GM12878 (cell line): ENCODE measurements at regions not wholly inside any gene's neighbourhood (a gene's known extent, or its start where the extent isn't known, plus 50 kb on each side); places are given as distances from the start of the nearest gene placed in this dataset.

Experiments used
- ATAC-seq: fragments of 200-7000 bp; cut with Tn5 transposase; 3 replicates; pipeline ENCODE4 v1.9.1; 2020; ENCODE audit warnings: mild to moderate bottlenecking, moderate library complexity
- BruUV-seq: library from RNA; stranded (reverse); fragments of 400-500 nt; replicated peaks from 2 replicates; lab custom pipeline; 2021; lab: Mats Ljungman, UMichigan
- CTCF ChIA-PET: fragments of 300-600 bp; sonication (Branson Sonifier 250); formaldehyde crosslinking; extraction: SDS; loops from one replicate; lab custom pipeline; 2021; ENCODE audit warnings: inconsistent platforms; lab: Yijun Ruan, JAX
- POLR2A ChIA-PET: fragments of 350-600 bp; formaldehyde crosslinking; extraction: SDS; loops from one replicate; lab custom pipeline; 2021; ENCODE audit warnings: inconsistent platforms; lab: Charles Lee
- RAD21 ChIA-PET: fragments of 300-600 bp; sonication (Branson Sonifier 250); formaldehyde crosslinking; loops from one replicate; lab custom pipeline; 2023; ENCODE audit warnings: antibody characterized with exemption; ENCODE audit not compliant: unreplicated experiment; lab: Charles Lee
- SMC1A ChIA-PET: fragments of 300-600 bp; sonication (Branson Sonifier 250); formaldehyde crosslinking; loops from one replicate; lab custom pipeline; 2023; ENCODE audit not compliant: unreplicated experiment, uncharacterized antibody; lab: Charles Lee
- DNase-seq: peaks from one replicate; pipeline ENCODE4 v3.0.0-alpha.2; 2011; ENCODE audit warnings: low read depth, low spot score
- FAIRE-seq: peaks from 3 replicates; lab custom pipeline; 2011; peaks lifted over from hg19 to GRCh38; lab: Jason Lieb, UNC
- H2AFZ ChIP-seq: 2 replicates; pipeline ENCODE4 v1.6.0; 2011; ENCODE audit warnings: low read depth, low read length, control low read depth; ENCODE audit not compliant: control insufficient read depth
- H3K27ac ChIP-seq: 2 replicates; pipeline ENCODE4 v1.5.1; 2011; ENCODE audit warnings: control low read depth; ENCODE audit not compliant: control insufficient read depth, insufficient read depth
- H3K27me3 ChIP-seq, 2 experiments: replicated peaks in 1 of 2; 2 replicates each; pipeline versions ENCODE4 v1.6.0 to v1.6.1; 2011; ENCODE audit warnings: low read length in 1 of 2; ENCODE audit not compliant: control insufficient read depth in 2 of 2, insufficient read depth in 2 of 2
- H3K36me3 ChIP-seq, 2 experiments: 2 replicates each; pipeline ENCODE4 v1.5.1; 2011; ENCODE audit warnings: low read length in 1 of 2; ENCODE audit not compliant: control insufficient read depth in 2 of 2, insufficient read depth in 2 of 2
- H3K4me1 ChIP-seq: 2 replicates; pipeline ENCODE4 v1.6.1; 2011; ENCODE audit warnings: mild to moderate bottlenecking, low read length, moderate library complexity, mixed read lengths; ENCODE audit not compliant: control insufficient read depth, insufficient read depth
- H3K4me2 ChIP-seq: 2 replicates; pipeline ENCODE4 v1.6.0; 2011; ENCODE audit warnings: control low read depth; ENCODE audit not compliant: control insufficient read depth, insufficient read depth
- H3K4me3 ChIP-seq: fragments of 200-600 bp; sonication (generic); 2 replicates; pipeline ENCODE4 v1.5.1; 2016
- H3K79me2 ChIP-seq: 2 replicates; pipeline ENCODE4 v1.6.0; 2011; ENCODE audit warnings: low read length; ENCODE audit not compliant: control insufficient read depth, insufficient read depth
- H3K9ac ChIP-seq: 2 replicates; pipeline ENCODE4 v1.8.0; 2011; ENCODE audit warnings: low read length, control low read depth, mixed read lengths; ENCODE audit not compliant: control insufficient read depth, insufficient read depth
- H3K9me3 ChIP-seq: replicated peaks from 3 replicates; pipeline ENCODE4 v1.5.1; 2011; ENCODE audit warnings: mild to moderate bottlenecking, low read length; ENCODE audit not compliant: control insufficient read depth, insufficient read depth
- H4K20me1 ChIP-seq: 2 replicates; pipeline ENCODE4 v1.6.0; 2011; ENCODE audit not compliant: control insufficient read depth, insufficient read depth
- BRCA1 ChIP-seq: IDR thresholded peaks from 2 replicates; pipeline ENCODE4 v1.6.1; 2011; ENCODE audit warnings: low read depth, low read length, improper control_type of control experiment
- CBFB ChIP-seq: IDR thresholded peaks from 2 replicates; pipeline ENCODE4 v1.6.1; 2016; ENCODE audit warnings: antibody characterized with exemption, low read depth
- CEBPB ChIP-seq, 2 experiments: fragments of 150-350 bp in 1 of 2; IDR thresholded peaks; 2 replicates each; pipeline ENCODE4 v1.6.1; 2012 to 2014; ENCODE audit warnings: low read depth in 2 of 2, low read length in 2 of 2, borderline replicate concordance in 1 of 2, inconsistent platforms in 1 of 2
- GABPA ChIP-seq: IDR thresholded peaks from 2 replicates; pipeline ENCODE4 v1.6.1; 2014; ENCODE audit warnings: antibody characterized with exemption, low read depth, mild to moderate bottlenecking, inconsistent platforms
- HDAC2 ChIP-seq: fragments of 200-600 bp; sonication (generic); IDR thresholded peaks from 2 replicates; pipeline ENCODE4 v1.6.1; 2017
- IKZF1 ChIP-seq: fragments of 450-650 bp; conservative IDR thresholded peaks from 2 replicates; pipeline ENCODE4 v1.6.1; 2017; ENCODE audit warnings: antibody characterized with exemption, mild to moderate bottlenecking
- MTA2 ChIP-seq: fragments of 450-650 bp; IDR thresholded peaks from 2 replicates; pipeline ENCODE4 v1.6.1; 2016; ENCODE audit warnings: low read depth, mild to moderate bottlenecking, moderate library complexity
- MXI1 ChIP-seq: fragments of 150-350 bp; IDR thresholded peaks from 2 replicates; pipeline ENCODE4 v1.6.1; 2011; ENCODE audit warnings: low read depth, mild to moderate bottlenecking, inconsistent platforms, low read length, improper control_type of control experiment
- NBN ChIP-seq: fragments of 450-650 bp; IDR thresholded peaks from 2 replicates; pipeline ENCODE4 v1.6.1; 2016
- RB1 ChIP-seq: fragments of 450-650 bp; formaldehyde crosslinking; IDR thresholded peaks from 2 replicates; pipeline ENCODE4 v1.6.1; 2017; ENCODE audit warnings: mild to moderate bottlenecking, borderline replicate concordance
- SMARCA5 ChIP-seq: fragments of 450-650 bp; IDR thresholded peaks from 2 replicates; pipeline ENCODE4 v1.6.1; 2017; ENCODE audit warnings: mild to moderate bottlenecking
- SREBF1 ChIP-seq: IDR thresholded peaks from 2 replicates; pipeline ENCODE4 v1.6.1; 2012; ENCODE audit warnings: mild to moderate bottlenecking, low read length
- STAT1 ChIP-seq: fragments of 450-650 bp; conservative IDR thresholded peaks from 2 replicates; pipeline ENCODE4 v1.6.1; 2014; ENCODE audit warnings: antibody characterized with exemption, mild to moderate bottlenecking
- STAT3 ChIP-seq: IDR thresholded peaks from 2 replicates; pipeline ENCODE4 v1.6.1; 2011; ENCODE audit warnings: low read depth, low read length, improper control_type of control experiment
- TAF1 ChIP-seq: IDR thresholded peaks from 2 replicates; pipeline ENCODE4 v1.6.1; 2011; ENCODE audit warnings: mild to moderate bottlenecking, low read depth, low read length, borderline replicate concordance
- TCF3 ChIP-seq: IDR thresholded peaks from 2 replicates; pipeline ENCODE4 v1.6.1; 2012; ENCODE audit warnings: low read depth, mild to moderate bottlenecking, low read length, borderline replicate concordance; ENCODE audit not compliant: insufficient read depth
- YBX1 ChIP-seq: fragments of 450-650 bp; IDR thresholded peaks from 2 replicates; pipeline ENCODE4 v1.6.1; 2016; ENCODE audit warnings: antibody characterized with exemption
- WGBS: methylation state at CpG from one replicate; pipeline ENCODE4 v1.1.6; 2016; ENCODE audit warnings: low lambda C conversion rate; ENCODE audit not compliant: insufficient replicate concordance, insufficient coverage; ENCODE audit errors: missing lambda C conversion rate; 5-methylcytosine and 5-hydroxymethylcytosine counted together
- in situ Hi-C: fragments of 300-500 bp; cut with MboI; formaldehyde crosslinking; loops from 9 replicates; pipeline ENCODE4 v1.14.3; 2018; ENCODE audit warnings: mixed read lengths
- intact Hi-C: fragments of 100-400 bp; cut with micrococcal nuclease; formaldehyde crosslinking; loops from one replicate; pipeline ENCODE4 v1.14.2; 2022; ENCODE audit not compliant: unreplicated experiment
- TF ChIP-seq, protein P1 (sequence below): IDR thresholded peaks from 2 replicates; pipeline ENCODE4 v1.6.1; 2012; ENCODE audit warnings: low read depth, low read length, improper control_type of control experiment
- TF ChIP-seq, protein P2 (sequence below): fragments of 450-650 bp; IDR thresholded peaks from 2 replicates; pipeline ENCODE4 v1.6.1; 2017; ENCODE audit warnings: mild to moderate bottlenecking, moderate library complexity

DNA sequence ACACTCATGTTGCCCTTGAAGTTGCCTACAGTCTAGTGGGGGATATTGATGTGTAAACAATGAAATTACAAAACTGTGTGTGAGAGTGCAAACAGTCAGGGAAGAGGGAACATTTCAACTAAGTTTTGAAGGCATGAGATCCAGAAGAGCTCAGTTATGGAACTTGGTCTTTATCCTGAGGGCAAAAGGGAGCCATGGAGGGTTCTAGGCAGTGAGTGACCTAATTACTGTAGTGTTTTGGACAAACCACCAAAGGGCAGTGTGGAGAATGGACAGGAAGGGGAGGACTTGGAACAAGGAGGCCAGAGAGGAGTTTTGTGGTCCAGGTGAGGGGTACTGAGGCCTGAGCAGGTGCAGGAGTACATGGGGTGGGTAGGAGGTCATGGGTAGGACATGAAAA, 143.7 kb upstream of the SMIM23 start:
- ATAC-seq (no peak), DNase-seq (no peak), FAIRE-seq (no peak)
- intact Hi-C loops (no loop called here), in situ Hi-C loops (no loop called here)
- Histone ChIP-seq H3K9me3 (no peaks in the 10 kb centered on the region), H3K27ac (no peak overlapping the region), H3K4me3 (no peak overlapping the region), H3K36me3 (no peaks in the 10 kb centered on the region), H3K79me2 (no peaks in the 10 kb centered on the region), H3K27me3 (peaks cover 0 to 2% of the 10 kb centered on the region in 2 experiments; a peak in 3 of 4 replicates), H3K4me1 (no peaks in the 10 kb centered on the region), H3K9ac (no peak overlapping the region), H4K20me1 (no peaks in the 10 kb centered on the region), H2AFZ (no peak overlapping the region), H3K4me2 (no peak overlapping the region)
- ChIA-PET POLR2A (no interaction called here), RAD21 (no interaction called here), SMC1A (no interaction called here), CTCF (no interaction called here)
- no peak for TF ChIP-seq NBN
- no peak for TF ChIP-seq CBFB
- TF ChIP-seq CEBPB (IDR thresholded peaks at IDR 0.05; ENCODE audit: borderline replicate concordance in 1 of 2, low read depth in 2 of 2, low read length in 2 of 2): no peak
- no TSS peak for BruUV-seq

DNA sequence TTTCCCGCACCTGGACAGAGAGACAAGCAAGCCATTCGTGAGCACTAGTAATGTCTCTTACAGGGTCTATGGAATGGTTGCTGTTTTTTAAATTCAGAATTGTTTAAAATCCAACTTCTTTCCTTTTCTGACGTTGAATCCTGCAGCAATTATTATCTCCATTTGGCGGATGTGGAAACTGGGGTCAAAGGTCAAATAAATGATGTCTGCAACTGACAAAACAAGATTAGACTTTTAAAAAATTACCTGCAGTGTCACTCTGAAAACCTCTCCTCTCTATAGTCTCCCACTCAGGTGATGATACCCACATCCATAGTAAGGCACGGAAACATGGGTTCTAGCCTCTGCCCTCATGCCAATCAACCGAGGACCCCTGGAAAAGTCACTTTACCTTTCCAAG, 142.7 kb upstream of the SMIM23 start:
- no peaks in the 10 kb centered on the region for H3K79me2 ChIP-seq
- H3K4me2 ChIP-seq: no peak overlapping the region
- RAD21 ChIA-PET: no interaction called here
- SMC1A ChIA-PET: no interaction called here
- 31% methylated on average over 6 of the region's 6 CpGs for WGBS
- no peak overlapping the region for H2AFZ ChIP-seq
- H4K20me1 ChIP-seq: no peaks in the 10 kb centered on the region
- in situ Hi-C loops: no loop called here
- H3K4me1 ChIP-seq: no peaks in the 10 kb centered on the region
- POLR2A ChIA-PET: no interaction called here
- H3K27me3 ChIP-seq: peaks cover 0 to 2% of the 10 kb centered on the region in 2 experiments; a peak in 3 of 4 replicates
- CTCF ChIA-PET: no interaction called here
- DNase-seq (no peak), FAIRE-seq (no peak), ATAC-seq (no peak)
- no peaks in the 10 kb centered on the region for H3K9me3 ChIP-seq
- no peak overlapping the region for H3K4me3 ChIP-seq
- H3K9ac ChIP-seq: no peak overlapping the region
- no peak overlapping the region for H3K27ac ChIP-seq
- intact Hi-C loops: no loop called here
- BruUV-seq: no TSS peak
- no peaks in the 10 kb centered on the region for H3K36me3 ChIP-seq
- TF ChIP-seq, protein P1, sequence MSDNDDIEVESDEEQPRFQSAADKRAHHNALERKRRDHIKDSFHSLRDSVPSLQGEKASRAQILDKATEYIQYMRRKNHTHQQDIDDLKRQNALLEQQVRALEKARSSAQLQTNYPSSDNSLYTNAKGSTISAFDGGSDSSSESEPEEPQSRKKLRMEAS: no peak
- TF ChIP-seq BRCA1 (no peak), MTA2 (no peak), RB1 (no peak), HDAC2 (no peak), STAT1 (no peak), SREBF1 (no peak), IKZF1 (no peak), GABPA (no peak), SMARCA5 (no peak), TAF1 (no peak), YBX1 (no peak), TCF3 (no peak), STAT3 (no peak), MXI1 (no peak)
- TF ChIP-seq, protein P2, sequence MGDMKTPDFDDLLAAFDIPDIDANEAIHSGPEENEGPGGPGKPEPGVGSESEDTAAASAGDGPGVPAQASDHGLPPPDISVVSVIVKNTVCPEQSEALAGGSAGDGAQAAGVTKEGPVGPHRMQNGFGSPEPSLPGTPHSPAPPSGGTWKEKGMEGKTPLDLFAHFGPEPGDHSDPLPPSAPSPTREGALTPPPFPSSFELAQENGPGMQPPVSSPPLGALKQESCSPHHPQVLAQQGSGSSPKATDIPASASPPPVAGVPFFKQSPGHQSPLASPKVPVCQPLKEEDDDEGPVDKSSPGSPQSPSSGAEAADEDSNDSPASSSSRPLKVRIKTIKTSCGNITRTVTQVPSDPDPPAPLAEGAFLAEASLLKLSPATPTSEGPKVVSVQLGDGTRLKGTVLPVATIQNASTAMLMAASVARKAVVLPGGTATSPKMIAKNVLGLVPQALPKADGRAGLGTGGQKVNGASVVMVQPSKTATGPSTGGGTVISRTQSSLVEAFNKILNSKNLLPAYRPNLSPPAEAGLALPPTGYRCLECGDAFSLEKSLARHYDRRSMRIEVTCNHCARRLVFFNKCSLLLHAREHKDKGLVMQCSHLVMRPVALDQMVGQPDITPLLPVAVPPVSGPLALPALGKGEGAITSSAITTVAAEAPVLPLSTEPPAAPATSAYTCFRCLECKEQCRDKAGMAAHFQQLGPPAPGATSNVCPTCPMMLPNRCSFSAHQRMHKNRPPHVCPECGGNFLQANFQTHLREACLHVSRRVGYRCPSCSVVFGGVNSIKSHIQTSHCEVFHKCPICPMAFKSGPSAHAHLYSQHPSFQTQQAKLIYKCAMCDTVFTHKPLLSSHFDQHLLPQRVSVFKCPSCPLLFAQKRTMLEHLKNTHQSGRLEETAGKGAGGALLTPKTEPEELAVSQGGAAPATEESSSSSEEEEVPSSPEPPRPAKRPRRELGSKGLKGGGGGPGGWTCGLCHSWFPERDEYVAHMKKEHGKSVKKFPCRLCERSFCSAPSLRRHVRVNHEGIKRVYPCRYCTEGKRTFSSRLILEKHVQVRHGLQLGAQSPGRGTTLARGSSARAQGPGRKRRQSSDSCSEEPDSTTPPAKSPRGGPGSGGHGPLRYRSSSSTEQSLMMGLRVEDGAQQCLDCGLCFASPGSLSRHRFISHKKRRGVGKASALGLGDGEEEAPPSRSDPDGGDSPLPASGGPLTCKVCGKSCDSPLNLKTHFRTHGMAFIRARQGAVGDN: no peak
